HepG2 (cell line): ENCODE measurements at regions not wholly inside any gene's neighbourhood (a gene's known extent, or its start where the extent isn't known, plus 50 kb on each side); places are given as distances from the start of the nearest gene placed in this dataset.
A peak's percentile ranks its signal among the peaks of the same experiment; 100 is the strongest.

Experiments used
- ATAC-seq: fragments of 200-7000 bp; cut with Tn5 transposase; 3 replicates; pipeline ENCODE4 v1.9.1; 2020; ENCODE audit warnings: mild to moderate bottlenecking, moderate library complexity
- BruUV-seq: library from RNA; stranded (reverse); fragments of 400-500 nt; replicated peaks from 2 replicates; lab custom pipeline; 2021; lab: Mats Ljungman, UMichigan
- CTCF ChIA-PET: fragments of 300-600 bp; formaldehyde crosslinking; extraction: SDS; loops from one replicate; lab custom pipeline; 2021; ENCODE audit warnings: low total read pairs, inconsistent platforms, low intra/inter-chr PET ratio; lab: Yijun Ruan, JAX
- POLR2A ChIA-PET: fragments of 350-600 bp; sonication (Branson Sonifier 250); formaldehyde crosslinking; loops from one replicate; lab custom pipeline; 2020; ENCODE audit warnings: antibody characterized with exemption, inconsistent platforms; lab: Yijun Ruan, JAX
- DNase-seq: peaks from one replicate; pipeline ENCODE4 v3.0.0-alpha.2; 2015; ENCODE audit warnings: low spot score
- FAIRE-seq: peaks from 3 replicates; lab custom pipeline; 2011; peaks lifted over from hg19 to GRCh38; lab: Jason Lieb, UNC
- H2AFZ ChIP-seq: one replicate; pipeline ENCODE4 v1.6.1; 2011; ENCODE audit warnings: low read length, inconsistent platforms
- H3K27ac ChIP-seq: fragments of 300-600 bp; 3 replicates; pipeline ENCODE4 v1.8.0; 2011; ENCODE audit warnings: mixed run types, mild to moderate bottlenecking, mixed read lengths, low read length, inconsistent platforms; ENCODE audit not compliant: insufficient read depth; ENCODE audit errors: extremely low read length
- H3K27me3 ChIP-seq, 2 experiments: fragments of 200-600 bp in 1 of 2; 2 replicates in 1 of 2; 3 replicates in 1 of 2; pipeline versions ENCODE4 v1.6.0 to v1.8.0; 2011; ENCODE audit warnings: low read length in 2 of 2, mild to moderate bottlenecking in 2 of 2, moderate library complexity in 2 of 2, inconsistent platforms in 1 of 2; ENCODE audit not compliant: insufficient read depth in 2 of 2, control insufficient read depth in 1 of 2
- H3K36me3 ChIP-seq, 2 experiments: fragments of 200-600 bp in 1 of 2; replicated peaks in 1 of 2; 2 replicates in 1 of 2; 3 replicates in 1 of 2; pipeline versions ENCODE4 v1.5.1 to v1.8.0; 2011; ENCODE audit warnings: low read length in 2 of 2, inconsistent platforms in 1 of 2; ENCODE audit not compliant: insufficient read depth in 2 of 2, control insufficient read depth in 1 of 2
- H3K4me1 ChIP-seq: 2 replicates; pipeline ENCODE4 v1.5.1; 2012; ENCODE audit warnings: low read length, inconsistent platforms; ENCODE audit not compliant: insufficient read depth
- H3K4me2 ChIP-seq: 2 replicates; pipeline ENCODE4 v1.6.0; 2011; ENCODE audit warnings: low read depth, low read length, inconsistent platforms
- H3K4me3 ChIP-seq, 3 experiments: fragments of 200-600 bp in 1 of 3; sonication (generic), shearing (Covaris generic) in 1 of 3; replicated peaks in 1 of 3; 2 replicates each; pipeline ENCODE4 v1.5.1; 2011 to 2016; ENCODE audit warnings: low read length in 3 of 3, inconsistent platforms in 2 of 3, low read depth in 2 of 3, mild to moderate bottlenecking in 2 of 3, control low read depth in 1 of 3, mixed read lengths in 1 of 3; ENCODE audit not compliant: insufficient read depth in 1 of 3
- H3K79me2 ChIP-seq: one replicate; pipeline ENCODE4 v1.6.1; 2011; ENCODE audit warnings: low read length, inconsistent platforms; ENCODE audit not compliant: insufficient read depth
- H3K9ac ChIP-seq: 2 replicates; pipeline ENCODE4 v1.6.0; 2011; ENCODE audit warnings: mild to moderate bottlenecking, low read depth, low read length, inconsistent platforms; ENCODE audit not compliant: insufficient read depth
- H3K9me3 ChIP-seq: 2 replicates; pipeline ENCODE4 v1.5.1; 2012; ENCODE audit warnings: mild to moderate bottlenecking, low read length
- H4K20me1 ChIP-seq: 2 replicates; pipeline ENCODE4 v1.6.0; 2011; ENCODE audit warnings: inconsistent platforms, mild to moderate bottlenecking, low read length, moderate library complexity; ENCODE audit not compliant: insufficient read depth
- NR2F1 ChIP-seq, 2 experiments: fragments of 450-650 bp in 1 of 2; formaldehyde crosslinking in 1 of 2; IDR thresholded peaks; 2 replicates each; pipeline versions ENCODE4 v1.5.0 to v1.6.1; 2016 to 2020; ENCODE audit warnings: mild to moderate bottlenecking in 1 of 2, missing compliant biosample characterization in 1 of 2, missing genetic modification reagents in 1 of 2, moderate library complexity in 1 of 2
- NR2F6 ChIP-seq, 2 experiments: IDR thresholded peaks; 2 replicates each; pipeline ENCODE4 v1.6.1; 2016; ENCODE audit warnings: antibody characterized with exemption in 1 of 2, mild to moderate bottlenecking in 1 of 2
- RARA ChIP-seq: IDR thresholded peaks from 2 replicates; pipeline ENCODE4 v1.6.1; 2016; ENCODE audit warnings: missing genetic modification reagents, missing compliant biosample characterization
- RARG ChIP-seq: sonication (generic); formaldehyde crosslinking; IDR thresholded peaks from 2 replicates; pipeline ENCODE4 v1.4.0; 2020; ENCODE audit warnings: low read depth, mild to moderate bottlenecking, missing genetic modification reagents
- SIN3A ChIP-seq: IDR thresholded peaks from 2 replicates; pipeline ENCODE4 v1.6.1; 2011; ENCODE audit warnings: low read depth, mild to moderate bottlenecking, control low read depth, low read length, borderline replicate concordance
- ZBTB3 ChIP-seq: sonication (generic); formaldehyde crosslinking; IDR thresholded peaks from 2 replicates; pipeline ENCODE4 v1.4.0; 2020; ENCODE audit warnings: low read depth, mild to moderate bottlenecking, moderate library complexity, missing genetic modification reagents, borderline replicate concordance
- ZNF276 ChIP-seq: sonication (generic); formaldehyde crosslinking; IDR thresholded peaks from 2 replicates; pipeline ENCODE4 v1.4.0; 2020; ENCODE audit warnings: mild to moderate bottlenecking, low read depth, missing genetic modification reagents
- ZNF670 ChIP-seq: sonication (generic); formaldehyde crosslinking; IDR thresholded peaks from 2 replicates; pipeline ENCODE4 v1.8.0; 2022; ENCODE audit warnings: mild to moderate bottlenecking, missing genetic modification reagents, borderline replicate concordance
- ZSCAN9 ChIP-seq: IDR thresholded peaks from 2 replicates; pipeline ENCODE4 v1.6.1; 2016; ENCODE audit warnings: borderline replicate concordance
- WGBS: methylation state at CpG from one replicate; pipeline ENCODE4 v1.1.6; 2017; ENCODE audit warnings: low lambda C conversion rate; 5-methylcytosine and 5-hydroxymethylcytosine counted together
- in situ Hi-C: cut with HindIII; loops from 2 replicates; pipeline ENCODE4 v1.10.0; 2017; ENCODE audit warnings: low pct_unique_long_range_greater_than_20kb; ENCODE audit not compliant: extremely low pct_ligation_motif_present
- intact Hi-C: fragments of 100-400 bp; cut with micrococcal nuclease; formaldehyde crosslinking; loops from one replicate; pipeline ENCODE4 v1.10.0; 2022; ENCODE audit not compliant: unreplicated experiment
- TF ChIP-seq, protein P1 (sequence below): IDR thresholded peaks from 2 replicates; pipeline ENCODE4 v1.6.1; 2016; ENCODE audit warnings: mild to moderate bottlenecking
- TF ChIP-seq, protein P2 (sequence below): sonication (generic); formaldehyde crosslinking; IDR thresholded peaks from 2 replicates; pipeline ENCODE4 v1.4.0; 2020; ENCODE audit warnings: missing genetic modification reagents, borderline replicate concordance

- WGBS, result 13% methylated on average over 7 of the region's 7 CpGs
- DNase-seq (no peak), FAIRE-seq (no peak), ATAC-seq (peak; percentile 6; the same call in 1 of the 3 replicates)
- Histone ChIP-seq H3K9me3 (no peaks in the 10 kb centered on the region), H3K27ac (no peak overlapping the region), H3K4me1 (peaks cover 39% of the 10 kb centered on the region), H3K36me3 (no peaks in the 10 kb centered on the region), H3K4me2 (no peak overlapping the region), H2AFZ (no peak overlapping the region), H3K9ac (no peak overlapping the region), H3K4me3 (no peak overlapping the region), H3K27me3 (peaks cover 2 to 20% of the 10 kb centered on the region in 2 experiments; a peak in 4 of 5 replicates), H3K79me2 (no peaks in the 10 kb centered on the region), H4K20me1 (no peaks in the 10 kb centered on the region)
- ChIA-PET CTCF (no interaction called here), POLR2A (no interaction called here)
- intact Hi-C loops (no loop called here), in situ Hi-C loops (no loop called here)
- BruUV-seq, result no TSS peak
- peak; percentile 41; the same call in 1 of the 2 replicates for TF ChIP-seq RARA (CRISPR knock-in tag)
- TF ChIP-seq NR2F6 (IDR thresholded peaks at IDR 0.05), result peak; percentile 52; the same call in 1 of the 2 replicates
- TF ChIP-seq NR2F6 (CRISPR knock-in tag; IDR thresholded peaks at IDR 0.05), result peak; percentile 58; the same call in 1 of the 2 replicates
- TF ChIP-seq NR2F1 (CRISPR knock-in tag; IDR thresholded peaks at IDR 0.05), result 0 out of 4 replicates have a peak, but pooled peaks of 1 of the 2 experiments have one; percentile 28
- TF ChIP-seq ZSCAN9 (CRISPR knock-in tag), result no peak
Observed at GRCh38 chr10:43318456-43318855, 51.6 kb upstream of the RASGEF1A start.

DNA sequence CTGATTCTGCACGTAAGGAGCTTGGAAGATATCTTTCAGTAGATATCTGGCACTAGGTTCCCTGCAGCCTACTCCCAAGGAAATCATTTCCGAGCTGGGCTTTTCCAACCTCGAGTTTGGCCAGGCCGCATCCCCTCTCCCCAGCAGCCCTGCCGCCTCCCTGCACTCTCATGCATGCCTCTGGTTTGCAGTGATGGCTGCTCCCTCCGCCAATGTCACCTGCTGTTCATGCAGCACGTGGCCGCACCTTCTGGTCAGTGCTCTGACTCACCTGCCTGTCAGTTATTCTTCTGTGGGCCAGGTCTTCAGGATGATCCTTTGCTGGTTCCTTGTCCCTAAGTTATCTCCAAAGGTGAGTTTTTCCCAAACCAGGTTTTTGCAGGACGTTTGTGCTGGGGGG lies 50.6 kb upstream of the RASGEF1A start:
- POLR2A ChIA-PET, result no interaction called here
- Histone ChIP-seq H3K4me1 (peaks cover 39% of the 10 kb centered on the region), H3K27me3 (peaks cover 2 to 16% of the 10 kb centered on the region in 2 experiments; a peak in 4 of 5 replicates), H4K20me1 (no peaks in the 10 kb centered on the region), H3K4me2 (no peak overlapping the region), H2AFZ (no peak overlapping the region), H3K36me3 (no peaks in the 10 kb centered on the region), H3K27ac (no peak overlapping the region), H3K4me3 (no peak overlapping the region), H3K9ac (no peak overlapping the region), H3K9me3 (no peaks in the 10 kb centered on the region), H3K79me2 (no peaks in the 10 kb centered on the region)
- no peak for FAIRE-seq
- WGBS, result 56% methylated on average over 8 of the region's 9 CpGs
- ATAC-seq, result no peak
- intact Hi-C loops, result no loop called here
- no peak for DNase-seq
- CTCF ChIA-PET, result no interaction called here
- in situ Hi-C loops, result no loop called here
- BruUV-seq, result no TSS peak
- no peak for TF ChIP-seq ZBTB3 (CRISPR knock-in tag)
- no peak for TF ChIP-seq RARG (CRISPR knock-in tag)
- TF ChIP-seq, protein P1, sequence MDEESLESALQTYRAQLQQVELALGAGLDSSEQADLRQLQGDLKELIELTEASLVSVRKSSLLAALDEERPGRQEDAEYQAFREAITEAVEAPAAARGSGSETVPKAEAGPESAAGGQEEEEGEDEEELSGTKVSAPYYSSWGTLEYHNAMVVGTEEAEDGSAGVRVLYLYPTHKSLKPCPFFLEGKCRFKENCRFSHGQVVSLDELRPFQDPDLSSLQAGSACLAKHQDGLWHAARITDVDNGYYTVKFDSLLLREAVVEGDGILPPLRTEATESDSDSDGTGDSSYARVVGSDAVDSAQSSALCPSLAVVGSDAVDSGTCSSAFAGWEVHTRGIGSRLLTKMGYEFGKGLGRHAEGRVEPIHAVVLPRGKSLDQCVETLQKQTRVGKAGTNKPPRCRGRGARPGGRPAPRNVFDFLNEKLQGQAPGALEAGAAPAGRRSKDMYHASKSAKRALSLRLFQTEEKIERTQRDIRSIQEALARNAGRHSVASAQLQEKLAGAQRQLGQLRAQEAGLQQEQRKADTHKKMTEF, result no peak
- no peak for TF ChIP-seq SIN3A
- TF ChIP-seq ZNF276 (CRISPR knock-in tag), result no peak
- no peak for TF ChIP-seq ZNF670 (CRISPR knock-in tag)
- TF ChIP-seq, protein P2, sequence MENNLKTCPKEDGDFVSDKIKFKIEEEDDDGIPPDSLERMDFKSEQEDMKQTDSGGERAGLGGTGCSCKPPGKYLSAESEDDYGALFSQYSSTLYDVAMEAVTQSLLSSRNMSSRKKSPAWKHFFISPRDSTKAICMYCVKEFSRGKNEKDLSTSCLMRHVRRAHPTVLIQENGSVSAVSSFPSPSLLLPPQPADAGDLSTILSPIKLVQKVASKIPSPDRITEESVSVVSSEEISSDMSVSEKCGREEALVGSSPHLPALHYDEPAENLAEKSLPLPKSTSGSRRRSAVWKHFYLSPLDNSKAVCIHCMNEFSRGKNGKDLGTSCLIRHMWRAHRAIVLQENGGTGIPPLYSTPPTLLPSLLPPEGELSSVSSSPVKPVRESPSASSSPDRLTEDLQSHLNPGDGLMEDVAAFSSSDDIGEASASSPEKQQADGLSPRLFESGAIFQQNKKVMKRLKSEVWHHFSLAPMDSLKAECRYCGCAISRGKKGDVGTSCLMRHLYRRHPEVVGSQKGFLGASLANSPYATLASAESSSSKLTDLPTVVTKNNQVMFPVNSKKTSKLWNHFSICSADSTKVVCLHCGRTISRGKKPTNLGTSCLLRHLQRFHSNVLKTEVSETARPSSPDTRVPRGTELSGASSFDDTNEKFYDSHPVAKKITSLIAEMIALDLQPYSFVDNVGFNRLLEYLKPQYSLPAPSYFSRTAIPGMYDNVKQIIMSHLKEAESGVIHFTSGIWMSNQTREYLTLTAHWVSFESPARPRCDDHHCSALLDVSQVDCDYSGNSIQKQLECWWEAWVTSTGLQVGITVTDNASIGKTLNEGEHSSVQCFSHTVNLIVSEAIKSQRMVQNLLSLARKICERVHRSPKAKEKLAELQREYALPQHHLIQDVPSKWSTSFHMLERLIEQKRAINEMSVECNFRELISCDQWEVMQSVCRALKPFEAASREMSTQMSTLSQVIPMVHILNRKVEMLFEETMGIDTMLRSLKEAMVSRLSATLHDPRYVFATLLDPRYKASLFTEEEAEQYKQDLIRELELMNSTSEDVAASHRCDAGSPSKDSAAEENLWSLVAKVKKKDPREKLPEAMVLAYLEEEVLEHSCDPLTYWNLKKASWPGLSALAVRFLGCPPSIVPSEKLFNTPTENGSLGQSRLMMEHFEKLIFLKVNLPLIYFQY (CRISPR knock-in tag), result no peak
